BJ (cell line): ENCODE measurements at regions not wholly inside any gene's neighbourhood (a gene's known extent, or its start where the extent isn't known, plus 50 kb on each side); places are given as distances from the start of the nearest gene placed in this dataset.

Experiments used
- CTCF ChIA-PET: fragments of 350-600 bp; formaldehyde crosslinking; extraction: SDS; loops from one replicate; lab custom pipeline; 2021; ENCODE audit warnings: antibody characterized with exemption, inconsistent platforms; lab: Yijun Ruan, JAX
- POLR2A ChIA-PET: fragments of 300-600 bp; sonication (Branson Sonifier 250); formaldehyde crosslinking; extraction: SDS; loops from one replicate; lab custom pipeline; 2021; ENCODE audit warnings: antibody characterized with exemption; lab: Charles Lee
- DNase-seq: peaks from one replicate; pipeline ENCODE4 v3.0.0-alpha.2; 2011; ENCODE audit warnings: low read depth
- H3K27me3 ChIP-seq: 2 replicates; pipeline ENCODE4 v1.6.0; 2011; ENCODE audit warnings: low read length; ENCODE audit not compliant: control insufficient read depth, insufficient read depth
- H3K36me3 ChIP-seq: 2 replicates; pipeline ENCODE4 v1.5.1; 2011; ENCODE audit warnings: low read length; ENCODE audit not compliant: control insufficient read depth, insufficient read depth
- H3K4me3 ChIP-seq: 2 replicates; pipeline ENCODE4 v1.5.1; 2011; ENCODE audit warnings: low read depth, mild to moderate bottlenecking, control low read depth, low read length
- CTCF ChIP-seq: IDR thresholded peaks from 2 replicates; pipeline ENCODE4 v1.5.1; 2011; ENCODE audit warnings: low read depth, mild to moderate bottlenecking, control low read depth, inconsistent platforms, low read length, moderate library complexity; ENCODE audit not compliant: insufficient read depth

- Histone ChIP-seq H3K36me3 (no peaks in the 10 kb centered on the region), H3K4me3 (no peak overlapping the region), H3K27me3 (no peaks in the 10 kb centered on the region)
- ChIA-PET CTCF (interaction anchor here (1.0 kb wide), 1 partner anchor 44 kb away, joined by 3 read pairs; no protein-coding TSS in a partner anchor), POLR2A (no interaction called here)
- TF ChIP-seq CTCF = no peak
- no peak for DNase-seq
Observed at GRCh38 chr5:31107091-31107518, 86.4 kb upstream of the CDH6 start.

DNA sequence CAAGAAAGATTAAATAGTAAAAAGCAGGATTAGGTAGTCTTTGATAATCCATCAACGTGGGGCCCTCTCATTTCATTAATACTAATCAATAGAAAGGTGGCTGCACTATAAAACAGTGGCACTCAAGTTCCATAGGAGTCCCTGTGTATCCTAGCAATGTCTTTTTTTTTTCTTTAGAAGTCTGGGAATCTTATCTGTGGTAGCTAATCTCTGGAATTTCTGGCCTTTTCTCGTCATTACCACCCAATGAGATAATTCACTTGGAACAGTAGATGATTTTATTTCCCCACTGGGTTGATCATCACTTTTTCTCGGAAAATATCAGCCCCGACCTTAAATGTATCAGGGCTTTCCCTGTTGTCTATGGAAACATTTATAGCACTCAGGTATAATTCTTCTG is 86.8 kb upstream of the CDH6 start:
- Histone ChIP-seq H3K27me3 (no peaks in the 10 kb centered on the region), H3K4me3 (no peak overlapping the region), H3K36me3 (no peaks in the 10 kb centered on the region)
- no peak for DNase-seq
- ChIA-PET POLR2A (no interaction called here), CTCF (no interaction called here)
- no peak for TF ChIP-seq CTCF

DNA sequence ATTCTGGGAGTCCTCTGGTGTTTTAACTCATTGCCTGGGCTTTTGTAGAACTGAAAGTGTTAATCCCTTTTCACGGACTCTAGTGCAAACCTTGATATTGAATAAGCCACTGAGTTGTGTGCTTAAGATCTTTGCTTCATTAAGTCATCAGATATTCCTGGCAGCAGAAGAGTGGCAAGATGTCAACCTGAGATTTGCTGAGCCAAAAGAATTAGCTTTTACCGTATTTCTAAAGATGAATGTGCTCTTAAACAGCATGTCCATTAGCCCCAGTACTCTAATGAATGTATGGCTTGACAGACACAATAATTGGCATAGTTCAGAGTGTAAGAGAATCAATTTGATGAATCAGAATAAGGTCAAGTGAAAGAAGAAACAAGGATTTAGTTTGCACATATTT is 87.2 kb upstream of the CDH6 start:
- Histone ChIP-seq H3K36me3 (no peaks in the 10 kb centered on the region), H3K27me3 (no peaks in the 10 kb centered on the region), H3K4me3 (no peak overlapping the region)
- TF ChIP-seq CTCF = no peak
- no peak for DNase-seq
- ChIA-PET POLR2A (no interaction called here), CTCF (no interaction called here)

DNA sequence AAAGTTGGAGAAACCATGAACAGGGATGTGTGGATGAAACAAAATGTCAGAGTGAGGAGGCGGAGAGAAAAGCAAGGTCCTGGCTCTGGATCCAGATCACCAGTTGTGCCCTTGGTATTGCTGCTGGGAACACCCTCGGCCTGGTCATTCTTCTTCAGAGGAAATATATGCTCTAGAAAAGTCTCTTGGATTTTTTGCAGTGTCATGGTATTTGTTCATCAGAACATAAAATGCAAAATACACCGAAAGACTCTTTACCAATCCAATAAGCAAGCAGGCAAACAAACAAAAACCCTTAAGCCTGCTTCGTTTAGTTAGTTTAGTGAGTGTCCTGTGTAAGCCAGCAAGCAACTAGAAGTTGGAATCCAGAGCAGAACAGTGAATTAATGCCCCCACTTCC is 88.7 kb upstream of the CDH6 start:
- Histone ChIP-seq H3K36me3 (no peaks in the 10 kb centered on the region), H3K4me3 (no peak overlapping the region), H3K27me3 (no peaks in the 10 kb centered on the region)
- TF ChIP-seq CTCF = no peak
- POLR2A ChIA-PET = no interaction called here
- CTCF ChIA-PET = no interaction called here
- no peak for DNase-seq

DNA sequence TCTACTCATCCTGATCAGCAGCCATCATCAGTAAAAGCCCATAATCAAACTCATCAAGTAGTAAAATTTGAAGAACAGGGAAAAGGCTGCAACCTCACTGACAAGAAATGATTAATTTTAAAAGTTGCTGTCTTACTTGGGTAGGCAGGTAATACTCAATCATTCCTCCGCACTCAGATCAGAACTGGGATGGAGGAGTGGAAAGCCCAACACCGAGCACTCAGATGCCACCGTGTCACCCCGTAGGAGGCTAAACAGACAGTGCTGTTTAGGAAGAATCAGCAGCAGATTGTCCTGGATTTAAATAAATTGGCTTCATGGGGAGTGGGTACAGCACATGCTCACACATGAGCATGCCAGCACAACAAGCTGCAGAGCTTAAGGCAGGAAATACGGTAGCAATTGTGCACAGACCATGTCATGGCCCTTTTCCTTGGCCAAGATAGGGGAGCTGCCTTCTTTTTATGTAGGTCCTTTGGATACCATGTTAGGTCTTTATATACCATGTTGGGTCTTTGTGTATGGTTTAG is 92.6 kb upstream of the CDH6 start:
- POLR2A ChIA-PET = no interaction called here

More for the DNA sequence above, 92.6 kb upstream of the CDH6 start:
- no peak for TF ChIP-seq CTCF
- Histone ChIP-seq H3K36me3 (no peaks in the 10 kb centered on the region), H3K4me3 (no peak overlapping the region), H3K27me3 (no peaks in the 10 kb centered on the region)
- CTCF ChIA-PET = interaction anchor here (1.1 kb wide), 1 partner anchor 10 kb away, joined by 5 read pairs; no protein-coding TSS in a partner anchor
- no peak for DNase-seq
